GM12864 (cell line): ENCODE measurements at regions not wholly inside any gene's neighbourhood (a gene's known extent, or its start where the extent isn't known, plus 50 kb on each side); places are given as distances from the start of the nearest gene placed in this dataset.
A peak's percentile ranks its signal among the peaks of the same experiment; 100 is the strongest.
"Not testable (repeated sequence)": the region's sequence is repeated elsewhere in the genome, so short reads cannot be mapped to it uniquely, and the experiment has no call there.

ENCODE experiments used
- DNase-seq: peaks from one replicate; pipeline ENCODE4 v3.0.0-alpha.2; 2011; ENCODE audit warnings: low read depth
- H3K4me3 ChIP-seq: 2 replicates; pipeline ENCODE4 v1.5.1; 2011; ENCODE audit warnings: mild to moderate bottlenecking, low read depth, low read length, control low read depth
- TF ChIP-seq, protein P1 (sequence below): IDR thresholded peaks from 2 replicates; pipeline ENCODE4 v1.5.1; 2011; ENCODE audit warnings: low read depth, mild to moderate bottlenecking, moderate library complexity, low read length, control low read depth, inconsistent platforms; ENCODE audit errors: missing control alignments

DNA sequence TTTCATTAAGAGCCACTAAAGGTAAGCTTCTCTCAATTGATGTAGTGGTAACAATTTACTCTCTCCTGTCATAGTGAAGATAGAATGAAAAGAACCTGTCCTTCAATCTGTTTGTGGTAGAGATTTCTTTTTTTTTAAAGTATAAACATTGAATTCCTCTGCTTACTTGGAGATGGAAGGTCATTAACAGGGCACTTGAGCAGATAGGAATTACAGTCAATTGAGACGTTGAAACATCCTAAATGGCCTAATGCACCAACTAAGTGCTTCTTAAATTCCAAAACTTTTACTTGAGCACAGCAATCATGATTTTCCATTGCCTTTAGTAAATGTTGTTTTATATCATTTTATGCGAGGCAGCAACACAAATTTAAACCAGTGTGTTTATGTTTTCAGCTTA lies 241.4 kb downstream of the FOXG1 start:
- TF ChIP-seq, protein P1, sequence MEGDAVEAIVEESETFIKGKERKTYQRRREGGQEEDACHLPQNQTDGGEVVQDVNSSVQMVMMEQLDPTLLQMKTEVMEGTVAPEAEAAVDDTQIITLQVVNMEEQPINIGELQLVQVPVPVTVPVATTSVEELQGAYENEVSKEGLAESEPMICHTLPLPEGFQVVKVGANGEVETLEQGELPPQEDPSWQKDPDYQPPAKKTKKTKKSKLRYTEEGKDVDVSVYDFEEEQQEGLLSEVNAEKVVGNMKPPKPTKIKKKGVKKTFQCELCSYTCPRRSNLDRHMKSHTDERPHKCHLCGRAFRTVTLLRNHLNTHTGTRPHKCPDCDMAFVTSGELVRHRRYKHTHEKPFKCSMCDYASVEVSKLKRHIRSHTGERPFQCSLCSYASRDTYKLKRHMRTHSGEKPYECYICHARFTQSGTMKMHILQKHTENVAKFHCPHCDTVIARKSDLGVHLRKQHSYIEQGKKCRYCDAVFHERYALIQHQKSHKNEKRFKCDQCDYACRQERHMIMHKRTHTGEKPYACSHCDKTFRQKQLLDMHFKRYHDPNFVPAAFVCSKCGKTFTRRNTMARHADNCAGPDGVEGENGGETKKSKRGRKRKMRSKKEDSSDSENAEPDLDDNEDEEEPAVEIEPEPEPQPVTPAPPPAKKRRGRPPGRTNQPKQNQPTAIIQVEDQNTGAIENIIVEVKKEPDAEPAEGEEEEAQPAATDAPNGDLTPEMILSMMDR: no peak
- no peak for DNase-seq

DNA sequence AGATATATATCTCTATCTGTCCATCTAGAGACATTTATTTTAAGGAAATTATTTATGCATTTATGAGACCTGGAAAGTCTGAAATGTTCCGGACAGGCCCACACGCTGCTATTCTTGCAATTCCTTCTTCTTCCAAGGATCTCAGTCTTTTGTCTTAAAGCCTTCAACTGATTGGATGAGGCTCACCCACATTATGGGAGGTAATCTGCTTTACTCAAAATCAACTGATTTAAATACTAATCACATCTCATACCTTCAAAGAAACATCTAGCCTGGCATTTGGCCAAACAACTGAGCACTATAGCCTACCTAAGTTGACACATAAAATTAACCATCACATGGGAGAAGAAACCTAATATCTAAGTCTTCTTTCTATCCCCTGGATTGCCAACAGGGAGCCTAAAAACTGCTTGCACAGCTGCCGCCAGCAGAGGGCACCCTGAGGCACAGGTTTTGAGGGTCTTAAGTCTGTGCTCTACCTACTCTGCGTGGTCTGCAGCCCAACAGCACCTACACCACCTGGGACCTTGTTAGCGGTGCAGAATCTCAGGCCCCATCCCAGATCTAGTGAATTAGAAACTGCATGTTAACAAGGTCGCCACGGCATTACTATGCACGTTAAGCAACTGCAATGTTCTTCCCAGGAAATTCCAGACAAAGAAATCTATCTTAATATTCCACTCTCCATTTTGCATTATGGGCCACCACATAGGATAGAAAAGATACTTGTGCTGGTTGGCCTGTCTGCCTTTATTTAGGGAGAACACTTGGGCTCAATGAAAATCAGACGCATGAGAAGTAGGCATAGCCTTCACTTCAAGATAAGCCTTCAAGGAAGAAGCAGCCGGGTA lies 249.7 kb downstream of the FOXG1 start:
- TF ChIP-seq, protein P1: peak; percentile 76
- H3K4me3 ChIP-seq: no peak overlapping the region
- no peak for DNase-seq

More for the DNA sequence above, 241.4 kb downstream of the FOXG1 start:
- H3K4me3 ChIP-seq: no peak overlapping the region

DNA sequence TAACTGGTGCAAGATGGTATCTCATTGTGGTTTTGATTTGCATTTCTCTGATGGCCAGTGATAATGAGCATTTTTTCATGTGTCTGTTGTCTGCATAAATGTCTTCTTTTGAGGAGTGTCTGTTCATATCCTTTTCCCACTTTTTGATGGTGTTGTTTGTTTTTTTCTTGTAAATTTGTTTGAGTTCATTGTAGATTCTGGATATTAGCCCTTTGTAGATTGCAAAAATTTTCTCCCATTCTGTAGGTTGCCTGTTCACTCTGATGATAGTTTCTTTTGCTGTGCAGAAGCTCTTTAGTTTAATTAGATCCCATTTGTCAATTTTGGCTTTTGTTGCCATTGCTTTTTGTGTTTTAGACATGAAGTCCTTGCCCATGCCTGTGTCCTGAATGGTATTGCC lies 256.9 kb downstream of the FOXG1 start:
- H3K4me3 ChIP-seq, DNase-seq: not testable (repeated sequence)

DNA sequence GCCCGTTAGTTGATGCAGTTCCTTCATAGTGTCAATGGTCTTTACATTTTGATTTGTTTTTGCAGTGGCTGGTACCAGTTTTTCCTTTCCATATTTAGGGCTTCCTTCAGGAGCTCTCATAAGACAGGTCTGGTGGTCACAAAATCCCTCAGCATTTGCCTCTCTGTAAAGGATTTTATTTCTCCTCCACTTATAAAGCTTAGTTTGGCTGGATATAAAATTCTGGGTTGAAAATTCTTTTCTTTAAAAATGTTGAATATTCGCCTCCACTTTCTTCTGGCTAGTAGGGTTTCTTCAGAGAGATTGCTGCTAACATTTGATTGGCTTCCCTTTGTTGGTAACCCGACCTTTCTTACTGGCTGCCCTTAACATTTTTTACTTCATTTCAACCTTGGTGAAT lies 260.9 kb downstream of the FOXG1 start:
- H3K4me3 ChIP-seq, DNase-seq: not testable (repeated sequence)

DNA sequence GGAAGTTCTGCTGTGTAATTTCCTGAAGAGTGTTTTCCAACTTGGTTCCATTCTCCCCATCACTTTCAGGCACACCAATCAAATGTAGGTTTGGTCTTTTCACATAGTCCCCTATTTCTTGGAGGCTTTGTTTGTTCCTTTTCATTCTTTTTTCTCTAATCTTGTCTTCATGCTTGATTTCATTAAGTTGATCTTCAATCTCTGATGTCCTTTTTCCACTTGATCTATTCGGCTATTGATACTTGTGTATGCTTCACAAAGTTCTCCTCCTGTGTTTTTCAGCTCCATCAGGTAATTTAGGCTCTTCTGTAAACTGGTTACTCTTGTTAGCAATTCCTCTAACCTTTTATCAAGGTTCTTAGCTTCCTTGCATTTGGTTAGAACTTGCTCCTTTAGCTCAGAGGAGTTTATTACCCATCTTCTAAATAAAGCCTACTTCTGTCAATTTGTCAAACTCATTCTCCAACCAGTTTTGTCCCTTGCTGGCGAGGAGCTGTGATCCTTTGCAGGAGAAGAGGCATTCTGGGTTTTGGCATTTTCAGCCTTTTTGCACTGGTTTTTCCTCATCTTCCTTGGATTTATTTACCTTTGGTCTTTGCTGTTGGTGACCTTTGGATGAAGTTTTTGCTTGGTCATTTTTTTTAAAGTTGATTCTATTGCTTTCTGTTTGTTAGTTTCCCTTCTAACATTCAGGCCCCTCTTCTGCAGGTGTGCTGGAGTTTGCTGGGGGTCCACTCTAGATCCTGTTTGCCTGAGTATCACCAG lies 261.5 kb downstream of the FOXG1 start:
- not testable (repeated sequence) for H3K4me3 ChIP-seq, DNase-seq

DNA sequence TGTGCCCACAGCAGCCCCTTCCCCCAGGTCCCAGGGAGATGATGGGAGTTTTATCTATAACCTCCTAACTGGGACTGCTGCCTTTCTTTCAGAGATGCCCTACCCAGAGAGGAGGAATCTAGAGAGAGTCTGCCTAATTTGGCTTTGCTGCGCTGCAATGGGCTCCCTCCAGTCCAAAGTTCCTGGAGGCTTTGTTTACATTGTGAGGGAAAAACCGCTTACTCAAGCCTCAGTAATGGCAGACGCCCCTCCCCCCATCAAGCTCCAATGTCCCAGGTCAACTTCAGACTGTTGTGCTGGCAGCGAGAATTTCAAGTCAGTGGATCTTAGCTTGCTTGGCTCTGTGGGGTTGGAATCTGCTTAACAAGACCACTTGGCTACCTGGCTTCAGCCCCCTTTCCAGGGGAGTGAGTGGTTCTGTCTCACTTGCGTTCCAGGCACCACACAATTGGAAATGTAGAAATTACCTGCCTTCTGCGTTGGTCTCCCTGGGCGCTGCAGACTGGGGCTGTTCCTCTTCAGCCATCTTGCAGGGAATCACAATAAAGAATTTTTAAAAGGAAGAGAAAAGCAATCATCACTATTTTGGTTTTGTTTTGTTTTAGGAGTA lies 262.5 kb downstream of the FOXG1 start:
- DNase-seq: no peak
- H3K4me3 ChIP-seq: no peak overlapping the region
- TF ChIP-seq, protein P1: no peak

DNA sequence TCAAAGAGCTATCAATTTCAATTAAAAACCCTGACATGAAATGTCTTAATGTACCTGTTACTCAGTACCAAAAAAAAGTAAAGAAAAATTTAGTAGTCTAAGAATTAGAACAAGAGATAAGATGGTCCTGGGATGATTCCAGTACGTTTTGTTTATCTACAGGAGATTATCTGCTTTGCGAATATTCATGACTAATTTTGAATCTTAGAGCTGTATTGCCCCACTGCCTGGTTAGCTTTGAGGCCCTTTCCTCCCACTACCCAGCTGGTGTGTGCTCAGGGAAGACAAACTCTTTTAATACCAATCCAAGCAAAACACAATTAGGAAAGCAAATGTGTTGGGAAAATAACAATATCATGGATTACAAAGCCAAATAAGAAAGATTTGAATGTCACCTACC lies 263.5 kb downstream of the FOXG1 start:
- H3K4me3 ChIP-seq: no peak overlapping the region
- TF ChIP-seq, protein P1: no peak
- no peak for DNase-seq

DNA sequence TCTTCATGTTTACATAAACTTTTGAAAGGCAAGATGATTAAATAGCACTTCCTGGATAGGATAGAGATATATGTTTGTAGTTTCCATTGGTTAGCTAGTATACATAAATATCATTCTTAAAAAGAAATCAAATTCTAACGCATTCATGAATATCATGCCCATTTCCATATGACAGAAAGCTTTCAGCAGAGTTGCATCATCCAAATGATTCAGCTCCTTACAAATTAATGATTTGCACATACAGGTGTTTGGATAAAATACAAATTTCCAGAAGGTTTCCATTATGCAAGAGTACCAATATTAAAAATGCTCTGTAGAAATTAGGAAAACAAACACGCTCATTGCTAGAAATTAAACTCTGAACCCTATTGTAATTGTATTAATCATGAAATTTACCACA lies 264.4 kb downstream of the FOXG1 start:
- no peak overlapping the region for H3K4me3 ChIP-seq
- no peak for DNase-seq

More for the DNA sequence above, 264.4 kb downstream of the FOXG1 start:
- TF ChIP-seq, protein P1: no peak
